ENCODE measurements at regions not wholly inside any gene's neighbourhood (a gene's known extent, or its start where the extent isn't known, plus 50 kb on each side); places are given as distances from the start of the nearest gene placed in this dataset.
"Not testable (repeated sequence)": the region's sequence is repeated elsewhere in the genome, so short reads cannot be mapped to it uniquely, and the experiment has no call there.

DNA sequence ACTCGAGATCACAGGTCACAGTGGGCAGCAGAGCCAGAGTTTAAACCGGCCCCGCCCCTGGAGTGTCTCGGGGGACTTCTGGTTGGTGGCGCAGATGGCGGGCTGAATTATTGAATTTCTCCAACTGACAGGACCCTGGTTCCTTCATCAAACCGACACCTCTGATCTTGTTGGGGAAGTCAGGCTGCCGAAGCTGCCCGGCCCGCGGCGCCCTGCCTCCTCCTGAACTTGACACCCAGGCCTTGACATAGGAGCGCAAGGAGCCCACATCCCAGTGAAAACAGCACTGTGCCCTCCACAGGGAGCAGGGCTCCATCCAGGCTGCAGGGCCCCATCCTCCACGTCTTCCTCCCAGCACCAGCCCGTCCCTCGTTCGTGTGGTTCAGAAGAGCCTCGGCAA, 105.2 kb downstream of the OLFM1 start:
- Histone ChIP-seq H3K4me3 (ENCODE audit: low read depth, low read length) (no peak overlapping the region), H3K27me3 (replicated peaks; ENCODE audit: control insufficient read depth, insufficient read depth, low read length) (no peaks in the 10 kb centered on the region), H3K4me1 (no peaks in the 10 kb centered on the region), H3K9me3 (no peaks in the 10 kb centered on the region), H3K36me3 (ENCODE audit: control insufficient read depth, insufficient read depth, low read length) (no peaks in the 10 kb centered on the region)
- Mint-ChIP-seq H3K36me3 (ENCODE audit: insufficient read depth, unreplicated experiment) (no peaks in the 10 kb centered on the region), H3K27ac (ENCODE audit: unreplicated experiment) (no peak overlapping the region), H3K4me1 (ENCODE audit: low read depth, unreplicated experiment) (no peaks in the 10 kb centered on the region), H3K4me3 (ENCODE audit: unreplicated experiment) (no peak overlapping the region), H3K9me3 (ENCODE audit: unreplicated experiment) (no peaks in the 10 kb centered on the region), H3K27me3 (ENCODE audit: insufficient read depth, unreplicated experiment) (peaks cover 13% of the 10 kb centered on the region)
- intact Hi-C loops (cut with micrococcal nuclease; ENCODE audit: unreplicated experiment), result no loop called here
- BruUV-seq (replicated peaks), result no TSS peak
- POLR2A ChIA-PET, result no interaction called here
- TF ChIP-seq, protein P1, sequence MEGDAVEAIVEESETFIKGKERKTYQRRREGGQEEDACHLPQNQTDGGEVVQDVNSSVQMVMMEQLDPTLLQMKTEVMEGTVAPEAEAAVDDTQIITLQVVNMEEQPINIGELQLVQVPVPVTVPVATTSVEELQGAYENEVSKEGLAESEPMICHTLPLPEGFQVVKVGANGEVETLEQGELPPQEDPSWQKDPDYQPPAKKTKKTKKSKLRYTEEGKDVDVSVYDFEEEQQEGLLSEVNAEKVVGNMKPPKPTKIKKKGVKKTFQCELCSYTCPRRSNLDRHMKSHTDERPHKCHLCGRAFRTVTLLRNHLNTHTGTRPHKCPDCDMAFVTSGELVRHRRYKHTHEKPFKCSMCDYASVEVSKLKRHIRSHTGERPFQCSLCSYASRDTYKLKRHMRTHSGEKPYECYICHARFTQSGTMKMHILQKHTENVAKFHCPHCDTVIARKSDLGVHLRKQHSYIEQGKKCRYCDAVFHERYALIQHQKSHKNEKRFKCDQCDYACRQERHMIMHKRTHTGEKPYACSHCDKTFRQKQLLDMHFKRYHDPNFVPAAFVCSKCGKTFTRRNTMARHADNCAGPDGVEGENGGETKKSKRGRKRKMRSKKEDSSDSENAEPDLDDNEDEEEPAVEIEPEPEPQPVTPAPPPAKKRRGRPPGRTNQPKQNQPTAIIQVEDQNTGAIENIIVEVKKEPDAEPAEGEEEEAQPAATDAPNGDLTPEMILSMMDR (IDR thresholded peaks at IDR 0.05; ENCODE audit: insufficient read depth in 1 of 2, low read depth in 1 of 2, low read length in 1 of 2, severe bottlenecking in 1 of 2, unreplicated experiment in 1 of 2), result no peak
- no peak for DNase-seq
- CTCF ChIA-PET, result no interaction called here

DNA sequence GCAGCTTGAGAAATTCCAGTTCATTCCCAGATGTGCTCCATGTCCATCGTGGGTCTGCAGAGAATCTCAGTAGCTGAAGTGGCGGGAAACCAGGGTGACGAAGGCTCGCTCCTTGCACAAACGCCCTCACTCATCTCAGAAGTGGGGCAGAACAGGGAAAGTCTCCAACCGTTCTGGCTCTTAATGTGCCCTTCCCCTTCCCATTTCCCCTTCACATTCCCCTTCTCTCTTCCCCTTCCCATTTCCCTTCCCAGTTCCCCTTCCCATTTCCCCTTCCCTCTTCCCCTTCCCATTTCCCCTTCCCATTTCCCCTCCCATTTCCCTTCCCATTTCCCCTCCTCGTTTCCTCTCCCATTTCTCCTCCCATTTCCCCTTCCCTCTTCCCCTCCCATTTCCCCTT, 108.5 kb downstream of the OLFM1 start:
- H3K4me3 ChIP-seq (ENCODE audit: low read depth, low read length); CTCF ChIA-PET; H3K4me3 Mint-ChIP-seq (ENCODE audit: unreplicated experiment); H3K9me3 ChIP-seq; DNase-seq; H3K27me3 ChIP-seq (replicated peaks; ENCODE audit: control insufficient read depth, insufficient read depth, low read length); H3K4me1 ChIP-seq; H3K27ac Mint-ChIP-seq (ENCODE audit: unreplicated experiment); intact Hi-C loops (cut with micrococcal nuclease; ENCODE audit: unreplicated experiment); BruUV-seq (replicated peaks); H3K36me3 Mint-ChIP-seq (ENCODE audit: insufficient read depth, unreplicated experiment); H3K4me1 Mint-ChIP-seq (ENCODE audit: low read depth, unreplicated experiment); POLR2A ChIA-PET; H3K36me3 ChIP-seq (ENCODE audit: control insufficient read depth, insufficient read depth, low read length); H3K9me3 Mint-ChIP-seq (ENCODE audit: unreplicated experiment): not testable (repeated sequence)
- peaks cover 15% of the 10 kb centered on the region for H3K27me3 Mint-ChIP-seq (ENCODE audit: insufficient read depth, unreplicated experiment)

DNA sequence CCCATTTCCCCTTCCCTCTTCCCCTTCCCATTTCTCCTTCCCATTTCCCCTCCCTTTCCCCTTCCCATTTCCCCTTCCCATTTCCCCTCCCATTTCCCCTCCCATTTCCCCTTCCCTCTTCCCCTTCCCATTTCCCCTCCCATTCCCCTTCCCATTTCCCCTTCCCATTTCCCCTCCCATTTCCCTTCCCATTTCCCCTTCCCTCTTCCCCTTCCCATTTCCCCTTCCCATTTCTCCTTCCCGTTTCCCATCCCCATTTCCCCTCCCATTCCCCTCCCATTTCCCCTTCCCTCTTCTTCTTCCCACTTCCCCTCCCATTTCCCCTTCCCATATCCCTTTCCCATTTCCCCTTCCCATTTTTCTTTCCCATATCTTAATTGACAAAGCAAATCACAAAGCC, 109.0 kb downstream of the OLFM1 start:
- DNase-seq, result no peak
- POLR2A ChIA-PET, result no interaction called here
- Histone ChIP-seq H3K36me3 (ENCODE audit: control insufficient read depth, insufficient read depth, low read length) (no peaks in the 10 kb centered on the region), H3K4me1 (no peaks in the 10 kb centered on the region), H3K4me3 (ENCODE audit: low read depth, low read length) (no peak overlapping the region), H3K9me3 (no peaks in the 10 kb centered on the region), H3K27me3 (replicated peaks; ENCODE audit: control insufficient read depth, insufficient read depth, low read length) (no peaks in the 10 kb centered on the region)
- H3K27ac Mint-ChIP-seq (ENCODE audit: unreplicated experiment), result no peak overlapping the region
- peaks cover 13% of the 10 kb centered on the region for H3K27me3 Mint-ChIP-seq (ENCODE audit: insufficient read depth, unreplicated experiment)
- intact Hi-C loops (cut with micrococcal nuclease; ENCODE audit: unreplicated experiment), result no loop called here
- CTCF ChIA-PET, result no interaction called here
- no peaks in the 10 kb centered on the region for H3K4me1 Mint-ChIP-seq (ENCODE audit: low read depth, unreplicated experiment)
- no peaks in the 10 kb centered on the region for H3K9me3 Mint-ChIP-seq (ENCODE audit: unreplicated experiment)
- H3K36me3 Mint-ChIP-seq (ENCODE audit: insufficient read depth, unreplicated experiment), result no peaks in the 10 kb centered on the region
- no peak overlapping the region for H3K4me3 Mint-ChIP-seq (ENCODE audit: unreplicated experiment)
- TF ChIP-seq, protein P1 (IDR thresholded peaks at IDR 0.05; ENCODE audit: insufficient read depth in 1 of 2, low read depth in 1 of 2, low read length in 1 of 2, severe bottlenecking in 1 of 2, unreplicated experiment in 1 of 2), result no peak
- BruUV-seq (replicated peaks), result no TSS peak

DNA sequence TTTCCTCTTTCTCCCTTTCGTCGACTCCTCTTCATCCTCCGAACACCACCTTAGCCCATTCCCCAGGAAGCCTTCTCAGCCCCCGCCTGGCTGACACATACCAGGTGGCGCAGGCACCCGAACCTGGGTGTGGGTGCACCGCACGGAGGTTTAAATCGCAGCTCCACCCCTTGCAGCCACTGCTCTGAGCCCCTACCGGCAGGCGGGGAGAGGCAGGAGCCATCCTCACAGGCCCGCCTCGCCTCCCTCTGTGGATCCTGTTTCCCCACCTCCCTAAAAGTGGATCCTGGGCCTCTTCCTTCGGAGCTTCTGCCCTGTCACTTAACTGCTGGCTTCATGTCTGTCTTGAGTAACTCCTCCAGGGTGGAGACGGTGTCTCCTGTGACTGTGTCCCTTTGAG, 110.7 kb downstream of the OLFM1 start:
- ChIA-PET POLR2A (no interaction called here), CTCF (no interaction called here)
- no TSS peak for BruUV-seq (replicated peaks)
- TF ChIP-seq, protein P1 (IDR thresholded peaks at IDR 0.05; ENCODE audit: insufficient read depth in 1 of 2, low read depth in 1 of 2, low read length in 1 of 2, severe bottlenecking in 1 of 2, unreplicated experiment in 1 of 2), result no peak
- intact Hi-C loops (cut with micrococcal nuclease; ENCODE audit: unreplicated experiment), result no loop called here
- no peaks in the 10 kb centered on the region for H3K36me3 ChIP-seq (ENCODE audit: control insufficient read depth, insufficient read depth, low read length)
- H3K4me3 ChIP-seq (ENCODE audit: low read depth, low read length), result no peak overlapping the region
- H3K9me3 ChIP-seq, result no peaks in the 10 kb centered on the region
- H3K27me3 Mint-ChIP-seq (ENCODE audit: insufficient read depth, unreplicated experiment), result peaks cover 12% of the 10 kb centered on the region
- H3K4me1 ChIP-seq, result no peaks in the 10 kb centered on the region
- no peaks in the 10 kb centered on the region for H3K4me1 Mint-ChIP-seq (ENCODE audit: low read depth, unreplicated experiment)
- no peaks in the 10 kb centered on the region for H3K27me3 ChIP-seq (replicated peaks; ENCODE audit: control insufficient read depth, insufficient read depth, low read length)
- no peaks in the 10 kb centered on the region for H3K9me3 Mint-ChIP-seq (ENCODE audit: unreplicated experiment)
- no peak overlapping the region for H3K27ac Mint-ChIP-seq (ENCODE audit: unreplicated experiment)
- DNase-seq, result no peak
- H3K4me3 Mint-ChIP-seq (ENCODE audit: unreplicated experiment), result no peak overlapping the region
- H3K36me3 Mint-ChIP-seq (ENCODE audit: insufficient read depth, unreplicated experiment), result no peaks in the 10 kb centered on the region

Data from Caco-2 (cell line).